ENCODE measurements at regions not wholly inside any gene's neighbourhood (a gene's known extent, or its start where the extent isn't known, plus 50 kb on each side); places are given as distances from the start of the nearest gene placed in this dataset.

- TF ChIP-seq CTCF (IDR thresholded peaks at IDR 0.05), result no peak
- no peak for TF ChIP-seq POLR2A (IDR thresholded peaks at IDR 0.05)
- no peak for TF ChIP-seq EP300 (IDR thresholded peaks at IDR 0.05)
Measured at GRCh38 chr4:64125354-64125753, 283.9 kb downstream of the TECRL start.
